ENCODE measurements at regions not wholly inside any gene's neighbourhood (a gene's known extent, or its start where the extent isn't known, plus 50 kb on each side); places are given as distances from the start of the nearest gene placed in this dataset.

- no peaks in the 10 kb centered on the region for H3F3A ChIP-seq (replicated peaks; ENCODE audit: insufficient read depth)
- peaks cover 5% of the 10 kb centered on the region; the same call in 1 of the 2 replicates for H3K27me3 ChIP-seq (ENCODE audit: insufficient read depth)
- DNase-seq = no peak
- H3K4me3 ChIP-seq (ENCODE audit: low read depth in 2 of 2, low read length in 1 of 2) = no peak overlapping the region
- no peak overlapping the region for H2AFZ ChIP-seq (ENCODE audit: low read depth)
- ChIA-PET CTCF (no interaction called here), POLR2A (no interaction called here)
- no peak overlapping the region for H3K27ac ChIP-seq (ENCODE audit: low read depth in 2 of 2, low read length in 1 of 2)
- H3K9ac ChIP-seq = no peak overlapping the region
- H3K36me3 ChIP-seq (replicated peaks in 1 of 2; ENCODE audit: control insufficient read depth in 1 of 2, insufficient read depth in 2 of 2, low read length in 1 of 2) = no peaks in the 10 kb centered on the region
- no peaks in the 10 kb centered on the region for H3K9me3 ChIP-seq
- H3K4me2 ChIP-seq = no peak overlapping the region
- WGBS (ENCODE audit: low lambda C conversion rate) = 6% methylated on average over 3 of the region's 3 CpGs
- TF ChIP-seq ELF1 (IDR thresholded peaks at IDR 0.05) (no peak), MAX (IDR thresholded peaks at IDR 0.05; ENCODE audit: low read depth) (no peak), TAF1 (IDR thresholded peaks at IDR 0.05; ENCODE audit: borderline replicate concordance, low read depth, low read length) (no peak), FOSL2 (IDR thresholded peaks at IDR 0.05; ENCODE audit: borderline replicate concordance, low read depth) (no peak), RCOR1 (IDR thresholded peaks at IDR 0.05; ENCODE audit: low read length) (no peak), USF1 (IDR thresholded peaks at IDR 0.05; ENCODE audit: borderline replicate concordance, low read depth) (no peak), YY1 (IDR thresholded peaks at IDR 0.05; ENCODE audit: low read depth) (no peak), EP300 (IDR thresholded peaks at IDR 0.05; ENCODE audit: borderline replicate concordance in 1 of 2, low read depth in 1 of 2, low read length in 1 of 2) (no peak), CTCF (IDR thresholded peaks at IDR 0.05) (no peak), JUND (IDR thresholded peaks at IDR 0.05) (no peak), RAD21 (IDR thresholded peaks at IDR 0.05; ENCODE audit: low read length) (no peak)
- no peaks in the 10 kb centered on the region for H3K4me1 ChIP-seq (ENCODE audit: control insufficient read depth in 1 of 2, insufficient read depth in 2 of 2, low read depth in 1 of 2, low read length in 1 of 2)
- no peaks in the 10 kb centered on the region for H3K9me2 ChIP-seq
- H4K20me1 ChIP-seq (ENCODE audit: insufficient read depth) = no peaks in the 10 kb centered on the region
- no peaks in the 10 kb centered on the region for H3K79me2 ChIP-seq (ENCODE audit: insufficient read depth)
These were observed 163.7 kb downstream of the AHR start for GRCh38 chr7:17462131-17462631.

- POLR2A ChIA-PET = no interaction called here
- TF ChIP-seq CTCF (IDR thresholded peaks at IDR 0.05) (no peak), SMC3 (IDR thresholded peaks at IDR 0.05; ENCODE audit: low read depth, low read length) (no peak), GABPA (IDR thresholded peaks at IDR 0.05; ENCODE audit: low read depth) (no peak), RXRA (IDR thresholded peaks at IDR 0.05; ENCODE audit: borderline replicate concordance, low read depth) (no peak), MXI1 (IDR thresholded peaks at IDR 0.05; ENCODE audit: low read depth, low read length) (no peak), RAD21 (IDR thresholded peaks at IDR 0.05; ENCODE audit: low read length) (no peak), JUND (IDR thresholded peaks at IDR 0.05) (no peak), YY1 (IDR thresholded peaks at IDR 0.05; ENCODE audit: low read depth) (no peak), MEF2A (IDR thresholded peaks at IDR 0.05; ENCODE audit: borderline replicate concordance, low read depth) (no peak), FOXJ3 (CRISPR knock-in tag; IDR thresholded peaks at IDR 0.05) (no peak), MAX (IDR thresholded peaks at IDR 0.05; ENCODE audit: low read depth) (no peak), RFX5 (IDR thresholded peaks at IDR 0.05; ENCODE audit: low read length) (no peak), SIN3A (IDR thresholded peaks at IDR 0.05; ENCODE audit: borderline replicate concordance, low read depth, low read length) (no peak), IRF3 (IDR thresholded peaks at IDR 0.05; ENCODE audit: low read depth, low read length) (no peak), USF1 (IDR thresholded peaks at IDR 0.05; ENCODE audit: borderline replicate concordance, low read depth) (no peak)
These were observed 165.1 kb downstream of the AHR start for GRCh38 chr7:17463511-17464085.

More at GRCh38 chr7:17463511-17464085, 165.1 kb downstream of the AHR start:
- H3K9ac ChIP-seq = no peak overlapping the region
- no peaks in the 10 kb centered on the region for H3K79me2 ChIP-seq (ENCODE audit: insufficient read depth)
- no peak overlapping the region for H3K4me3 ChIP-seq (ENCODE audit: low read depth in 2 of 2, low read length in 1 of 2)
- H3F3A ChIP-seq (replicated peaks; ENCODE audit: insufficient read depth) = no peaks in the 10 kb centered on the region
- H3K4me1 ChIP-seq (ENCODE audit: control insufficient read depth in 1 of 2, insufficient read depth in 2 of 2, low read depth in 1 of 2, low read length in 1 of 2) = no peaks in the 10 kb centered on the region
- peaks cover 14% of the 10 kb centered on the region; the same call in 1 of the 2 replicates for H3K27me3 ChIP-seq (ENCODE audit: insufficient read depth)
- H3K4me2 ChIP-seq = no peak overlapping the region
- no peak for DNase-seq
- H3K9me3 ChIP-seq = no peaks in the 10 kb centered on the region
- 10% methylated on average over 5 of the region's 5 CpGs for WGBS (ENCODE audit: low lambda C conversion rate)
- no peaks in the 10 kb centered on the region for H3K9me2 ChIP-seq
- no peak overlapping the region for H3K27ac ChIP-seq (ENCODE audit: low read depth in 2 of 2, low read length in 1 of 2)
- H2AFZ ChIP-seq (ENCODE audit: low read depth) = no peak overlapping the region
- CTCF ChIA-PET = no interaction called here
- no peaks in the 10 kb centered on the region for H4K20me1 ChIP-seq (ENCODE audit: insufficient read depth)
- H3K36me3 ChIP-seq (replicated peaks in 1 of 2; ENCODE audit: control insufficient read depth in 1 of 2, insufficient read depth in 2 of 2, low read length in 1 of 2) = no peaks in the 10 kb centered on the region

All from SK-N-SH (cell line).